A172 (cell line): ENCODE measurements at regions not wholly inside any gene's neighbourhood (a gene's known extent, or its start where the extent isn't known, plus 50 kb on each side); places are given as distances from the start of the nearest gene placed in this dataset.

Source experiments
- DNase-seq: peaks from one replicate; pipeline ENCODE4 v3.0.0-alpha.2; 2015; ENCODE audit warnings: low spot score

DNA sequence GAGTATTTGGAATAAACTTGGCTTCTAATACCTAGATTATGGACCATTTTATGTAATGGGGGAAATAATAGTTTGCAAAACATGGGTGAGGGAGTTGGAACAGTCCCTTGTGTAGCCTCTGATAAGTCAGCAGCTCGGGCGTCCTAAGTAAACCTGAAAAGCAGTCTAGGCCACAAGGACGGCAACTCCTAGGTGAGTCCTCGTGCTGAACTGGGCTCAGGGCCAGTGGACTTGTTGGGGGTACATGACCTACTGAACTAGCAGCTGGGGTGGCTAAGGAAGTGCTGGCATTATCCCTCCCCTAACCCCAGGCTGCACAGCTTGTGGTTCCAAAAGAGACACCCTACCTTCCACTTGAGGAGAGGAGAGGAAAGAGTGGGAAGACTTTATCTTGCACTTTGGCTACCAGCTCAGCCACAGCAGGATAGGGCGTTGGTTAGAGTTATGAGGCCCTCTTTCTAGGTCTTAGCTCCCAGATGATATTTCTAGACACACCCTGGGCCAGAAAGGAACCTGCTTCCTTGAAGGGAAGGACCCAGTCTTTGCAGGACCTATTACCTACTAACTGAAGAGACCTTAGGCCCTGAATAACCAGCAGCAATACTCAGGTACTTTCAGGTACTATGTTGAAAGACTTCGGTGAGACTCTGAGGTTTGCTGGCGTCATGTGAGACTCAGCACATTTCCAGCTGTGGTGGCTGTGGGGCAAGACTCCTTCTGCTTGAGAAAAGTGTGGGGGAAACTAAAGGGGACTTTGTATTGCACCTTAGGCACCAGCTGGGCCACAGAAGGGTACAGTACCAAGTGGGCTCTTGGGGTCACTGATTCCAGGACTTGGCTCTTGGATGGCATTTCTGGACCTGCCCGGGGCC, 71.0 kb downstream of the AQP4 start:
- no peak for DNase-seq

DNA sequence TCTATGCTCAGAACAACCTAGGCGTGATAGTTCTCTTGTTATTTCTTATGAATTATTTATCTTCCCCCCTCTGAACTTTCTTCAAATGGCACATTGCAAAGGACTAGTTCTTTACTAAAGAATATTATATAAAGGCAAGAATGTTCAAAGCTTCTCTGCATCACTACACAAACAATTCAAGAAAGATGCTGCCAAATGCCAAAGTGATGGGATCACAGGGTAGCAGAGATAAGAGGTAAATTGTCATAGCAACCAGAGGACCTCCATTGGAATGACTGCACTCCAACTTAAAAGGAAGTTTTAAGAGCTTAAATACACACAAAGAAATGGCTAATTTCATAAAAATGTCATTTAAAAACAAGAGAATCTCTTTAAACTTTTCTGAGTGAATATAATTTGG, 72.8 kb downstream of the AQP4 start:
- peak; percentile 13 for DNase-seq

DNA sequence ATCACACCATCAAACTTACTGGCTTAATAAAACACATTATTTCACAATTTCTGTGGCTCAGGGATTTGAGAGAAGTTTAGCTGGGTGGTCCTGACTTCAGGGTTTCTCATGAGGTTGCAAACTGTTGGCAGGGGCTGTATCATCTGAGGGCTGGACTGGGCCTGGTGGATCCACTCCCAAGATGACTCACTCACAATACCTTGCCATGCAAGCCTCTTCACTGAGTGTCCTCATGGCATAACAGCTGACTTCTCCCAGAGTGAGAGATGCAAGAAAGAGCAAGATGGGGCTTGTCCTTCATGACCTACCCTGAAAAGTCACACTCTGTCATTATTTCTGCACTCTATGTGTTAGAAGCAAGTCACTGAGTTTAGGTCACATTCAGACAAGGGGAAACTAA, 73.8 kb downstream of the AQP4 start:
- no peak for DNase-seq

DNA sequence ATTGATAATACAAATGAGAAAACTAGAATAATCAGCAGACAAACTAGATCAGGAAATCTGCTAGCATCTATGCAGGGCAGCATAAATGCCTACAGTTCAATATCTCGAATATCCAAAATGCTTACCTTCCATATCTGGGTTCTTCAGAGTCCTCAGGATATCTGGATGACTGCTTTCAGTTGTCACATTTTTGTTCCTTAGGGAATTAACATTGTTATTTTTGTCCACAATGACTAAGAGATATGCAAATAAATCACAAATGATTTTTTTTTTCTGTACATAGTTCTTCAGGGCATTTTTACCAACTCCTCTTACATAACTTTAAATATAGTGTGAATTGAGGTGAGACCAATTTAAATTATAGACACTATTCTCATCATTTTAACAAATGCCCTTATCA, 80.9 kb downstream of the AQP4 start:
- DNase-seq = no peak

DNA sequence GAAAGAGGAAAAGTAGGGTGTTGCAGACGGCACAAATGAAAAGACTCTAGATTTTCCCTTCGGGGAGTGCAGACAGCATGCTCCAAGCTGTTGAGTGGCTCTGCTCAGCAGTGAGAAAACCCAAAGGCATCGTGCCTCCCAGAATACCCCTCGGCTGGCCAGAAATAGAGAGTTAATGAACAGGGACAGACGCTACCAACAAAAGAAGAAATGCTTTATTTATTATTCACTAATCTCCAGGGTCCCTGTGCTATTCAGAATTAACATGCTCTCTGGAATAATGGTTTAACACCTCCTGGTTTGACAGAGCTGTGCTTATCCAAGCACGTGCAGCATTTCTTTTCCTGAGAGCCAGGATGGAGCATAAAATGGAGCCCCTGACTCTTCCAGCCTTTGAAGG, 82.3 kb downstream of the AQP4 start:
- DNase-seq = no peak

DNA sequence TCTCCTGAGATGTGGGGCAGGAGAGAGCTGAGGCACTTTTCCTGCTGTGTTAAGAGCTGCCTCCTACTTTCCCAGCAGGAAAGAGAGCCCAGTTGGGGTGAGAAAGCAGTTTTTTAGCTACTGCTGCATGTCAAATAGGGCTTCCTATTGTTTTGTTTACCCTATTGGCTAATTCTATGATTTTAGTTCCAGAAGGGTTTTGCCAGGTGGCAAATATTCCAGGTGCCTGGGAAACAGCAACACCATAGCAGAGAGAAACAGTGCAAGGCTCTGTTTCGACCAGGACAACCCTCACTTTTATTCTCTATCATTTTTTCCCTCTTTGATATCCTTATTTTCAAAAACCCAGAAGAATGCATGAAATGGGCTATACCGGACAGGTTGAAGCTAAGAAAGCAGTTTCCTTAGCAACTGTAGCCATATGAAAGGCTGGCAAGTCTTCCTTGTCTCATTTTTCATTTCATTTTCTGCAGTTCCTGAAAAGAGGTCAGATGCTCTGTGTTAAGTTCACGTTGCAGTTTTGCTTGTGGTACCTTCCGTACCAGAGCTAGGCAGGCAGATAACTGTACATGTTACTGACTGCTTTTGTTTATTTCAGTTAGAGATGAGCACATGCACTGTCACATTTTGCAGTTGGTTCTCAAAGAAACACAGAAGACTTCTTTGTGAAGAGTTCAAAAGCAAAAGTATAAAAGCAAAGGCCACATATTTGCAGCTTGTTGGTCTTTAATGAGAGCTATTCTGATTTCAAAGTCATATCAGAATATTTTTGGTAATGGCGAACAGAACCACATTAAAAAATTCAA, 84.8 kb downstream of the AQP4 start:
- no peak for DNase-seq

DNA sequence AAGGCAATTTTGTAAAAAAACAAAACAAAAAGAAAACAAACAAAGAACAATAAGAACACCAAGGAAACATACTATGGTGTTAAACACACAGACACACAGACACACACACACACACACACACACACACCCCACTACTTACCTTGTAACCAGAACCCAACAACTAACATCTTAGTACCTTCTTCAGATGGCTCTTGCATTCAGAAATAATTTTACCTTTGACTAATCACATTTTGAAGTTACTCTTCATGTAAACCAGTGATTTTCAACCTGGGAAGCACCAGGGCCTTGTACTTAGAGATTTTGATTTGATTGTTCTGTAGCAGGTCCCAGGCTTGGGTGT, 87.5 kb downstream of the AQP4 start:
- no peak for DNase-seq

DNA sequence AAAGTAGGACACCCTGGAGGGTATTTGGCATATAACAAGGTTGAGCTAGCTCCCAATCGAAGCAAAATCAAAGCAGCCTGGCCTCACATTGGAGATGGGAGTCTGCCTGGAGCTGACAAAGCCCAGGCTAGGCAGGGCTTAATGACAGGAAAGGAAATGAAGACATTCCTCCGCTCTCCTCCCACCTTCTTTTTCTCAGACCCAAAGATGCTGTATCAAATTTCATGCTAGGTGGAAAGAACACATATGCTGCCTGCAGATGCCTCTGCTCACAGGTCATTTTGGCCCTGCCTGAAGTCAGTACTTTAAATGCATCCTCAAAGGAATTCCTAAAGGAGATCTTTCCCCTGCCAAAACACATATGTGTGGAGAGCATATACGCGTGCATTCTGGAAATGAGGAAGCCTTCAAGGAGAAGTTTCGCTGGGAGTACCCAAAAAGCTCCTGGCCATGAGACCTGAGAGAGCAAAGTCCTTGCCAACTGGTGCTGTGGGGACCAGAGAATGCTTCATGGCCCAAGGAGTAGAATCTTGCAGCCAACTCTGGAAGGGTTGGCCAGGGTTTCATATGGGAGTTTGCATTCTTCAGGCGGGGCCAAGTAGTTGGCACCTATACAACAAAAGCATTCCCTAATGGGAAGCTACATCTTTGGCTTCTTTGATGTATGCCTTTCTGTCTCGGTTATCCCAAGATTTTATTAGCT, 88.0 kb downstream of the AQP4 start:
- DNase-seq = no peak

DNA sequence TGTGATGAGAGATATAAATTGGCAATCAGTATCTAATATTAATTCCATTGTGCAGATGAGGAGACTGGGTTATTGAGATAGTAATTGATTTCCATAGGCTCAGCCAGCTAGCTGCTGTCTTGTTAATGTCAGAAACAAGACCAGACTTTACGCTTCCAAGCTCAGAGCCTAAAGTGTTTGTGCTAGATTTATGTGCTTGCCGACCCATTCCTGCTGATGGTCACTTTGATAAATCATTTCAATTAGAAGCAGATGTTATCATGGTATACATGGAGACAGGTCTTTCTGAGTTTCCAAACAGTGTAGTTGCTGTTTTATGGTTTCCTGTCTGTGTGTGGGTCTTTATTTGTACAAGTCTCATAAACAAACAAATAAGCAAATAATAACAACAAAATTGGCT, 92.8 kb downstream of the AQP4 start:
- no peak for DNase-seq

DNA sequence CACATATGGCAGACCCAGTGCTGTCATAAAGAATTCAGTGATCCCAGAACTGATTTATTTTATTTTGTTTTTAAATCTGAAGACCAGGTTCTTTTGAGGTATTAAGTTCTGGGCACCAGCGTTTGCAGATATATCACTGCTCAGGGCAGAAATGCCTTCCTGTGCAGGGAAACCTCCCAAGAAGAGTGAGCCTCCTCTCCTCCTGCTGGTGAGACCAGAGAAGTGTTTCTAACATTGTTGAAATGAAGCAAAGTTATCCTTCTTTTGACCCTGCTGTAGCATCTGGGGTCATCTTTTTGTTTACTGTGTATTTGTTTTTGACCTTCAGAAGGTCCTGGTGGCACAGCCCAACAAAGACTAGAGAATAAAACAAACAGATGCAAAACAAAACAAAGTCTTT, 94.0 kb downstream of the AQP4 start:
- no peak for DNase-seq

DNA sequence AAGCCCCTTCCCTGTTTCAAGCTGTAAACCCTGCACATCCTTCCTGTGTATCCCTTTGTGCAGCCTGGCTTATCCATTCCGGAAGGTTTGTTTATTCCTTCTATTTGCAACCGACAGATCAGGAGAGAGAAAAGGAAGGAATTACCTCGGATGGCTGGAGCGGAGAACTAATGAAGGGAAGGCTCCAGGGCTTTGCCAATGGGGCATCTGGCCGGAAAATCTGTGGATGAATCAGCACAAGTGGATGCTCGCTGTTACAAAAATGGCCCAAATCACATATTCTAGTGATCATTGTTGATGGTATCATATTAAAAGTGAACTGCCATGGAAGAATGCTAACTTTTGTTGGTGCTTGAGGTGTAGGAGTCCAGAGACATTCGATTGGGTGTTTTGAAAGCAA, 97.1 kb downstream of the AQP4 start:
- DNase-seq = no peak

DNA sequence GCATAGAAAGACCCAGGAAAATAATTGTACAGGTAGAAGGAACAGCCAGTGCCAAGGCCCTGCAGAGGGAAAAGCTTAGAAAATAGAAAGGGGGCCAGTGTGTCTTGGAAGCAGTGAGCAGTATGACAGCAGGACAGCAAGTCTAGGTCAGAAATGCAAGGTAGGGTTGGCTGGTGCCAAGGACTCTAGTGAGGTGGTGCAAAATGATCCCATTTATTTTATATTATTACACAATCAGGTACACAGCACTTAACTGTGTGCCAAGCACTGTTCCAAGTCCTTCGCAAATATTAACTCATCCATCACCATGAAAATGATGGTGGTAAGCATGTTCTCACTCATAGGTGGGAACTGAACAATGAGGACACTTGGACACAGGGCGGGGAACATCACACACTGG, 100.0 kb downstream of the AQP4 start:
- DNase-seq = no peak

DNA sequence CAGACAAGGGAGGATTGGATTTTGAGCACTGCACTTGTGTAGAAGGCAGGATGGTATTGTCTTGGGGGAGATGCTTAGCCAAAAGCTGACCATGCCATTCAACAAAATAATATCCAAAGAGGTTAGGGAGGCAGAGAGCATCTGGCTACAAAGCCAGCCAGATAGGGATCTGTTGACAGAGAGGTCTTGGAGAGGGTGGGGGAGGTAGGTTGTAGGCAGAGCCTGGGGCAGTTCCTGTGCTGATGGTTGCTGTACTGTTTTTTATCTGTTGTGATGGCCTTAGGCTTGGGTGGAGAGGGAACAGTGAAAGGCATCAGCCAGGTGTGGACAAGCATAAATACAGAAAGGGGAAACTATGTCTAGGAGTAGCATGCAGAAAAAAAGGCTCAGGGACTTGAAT, 100.9 kb downstream of the AQP4 start:
- no peak for DNase-seq

DNA sequence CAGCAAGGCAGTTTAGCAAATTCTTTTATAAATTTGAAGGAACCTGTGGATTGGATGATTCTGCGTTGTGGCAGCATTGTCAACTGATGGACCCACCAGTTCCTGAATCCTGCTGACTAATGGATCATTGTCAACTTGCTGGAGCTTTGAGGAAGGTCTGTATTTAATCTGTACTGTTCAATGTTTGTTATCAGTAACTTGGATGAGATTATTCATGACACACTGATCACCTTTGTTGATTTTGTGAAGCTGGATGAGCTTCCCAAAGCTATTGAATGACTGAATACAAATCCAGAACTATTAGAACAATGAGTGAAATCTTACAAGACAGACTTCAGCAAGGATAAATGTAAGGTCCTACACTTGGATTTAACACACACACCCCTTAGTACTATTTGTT, 101.3 kb downstream of the AQP4 start:
- no peak for DNase-seq

DNA sequence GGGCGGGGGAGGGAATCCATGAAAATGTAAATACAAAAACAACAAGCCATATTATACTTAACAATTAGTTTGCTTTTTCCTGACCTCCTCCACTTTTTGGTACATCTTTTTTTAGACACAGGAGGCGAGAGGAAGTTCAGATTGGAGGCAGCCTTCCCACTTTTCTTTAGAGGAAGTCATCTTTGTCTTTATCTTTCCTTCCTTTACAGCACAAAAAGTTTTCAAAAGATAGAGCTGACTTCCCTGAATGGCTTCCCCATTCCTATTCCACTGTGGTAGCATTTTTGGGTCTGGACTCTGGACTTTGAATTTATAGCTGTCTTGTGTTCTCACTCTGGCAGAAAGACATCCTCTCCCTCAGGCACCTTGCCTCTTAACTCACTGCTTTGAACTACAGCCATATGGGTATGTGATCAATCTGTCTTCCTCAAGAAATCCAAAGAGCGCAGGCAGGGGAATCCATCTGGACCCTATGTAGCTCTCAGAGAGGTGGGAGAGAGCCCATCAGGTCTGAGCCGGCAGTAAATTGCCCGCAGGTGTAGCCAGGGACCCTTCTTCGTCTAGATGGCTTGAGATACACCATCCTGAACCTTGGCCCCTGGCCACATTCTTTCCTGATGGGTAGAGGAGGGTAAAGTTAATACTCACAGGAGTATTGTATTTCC, 101.9 kb downstream of the AQP4 start:
- DNase-seq = no peak

DNA sequence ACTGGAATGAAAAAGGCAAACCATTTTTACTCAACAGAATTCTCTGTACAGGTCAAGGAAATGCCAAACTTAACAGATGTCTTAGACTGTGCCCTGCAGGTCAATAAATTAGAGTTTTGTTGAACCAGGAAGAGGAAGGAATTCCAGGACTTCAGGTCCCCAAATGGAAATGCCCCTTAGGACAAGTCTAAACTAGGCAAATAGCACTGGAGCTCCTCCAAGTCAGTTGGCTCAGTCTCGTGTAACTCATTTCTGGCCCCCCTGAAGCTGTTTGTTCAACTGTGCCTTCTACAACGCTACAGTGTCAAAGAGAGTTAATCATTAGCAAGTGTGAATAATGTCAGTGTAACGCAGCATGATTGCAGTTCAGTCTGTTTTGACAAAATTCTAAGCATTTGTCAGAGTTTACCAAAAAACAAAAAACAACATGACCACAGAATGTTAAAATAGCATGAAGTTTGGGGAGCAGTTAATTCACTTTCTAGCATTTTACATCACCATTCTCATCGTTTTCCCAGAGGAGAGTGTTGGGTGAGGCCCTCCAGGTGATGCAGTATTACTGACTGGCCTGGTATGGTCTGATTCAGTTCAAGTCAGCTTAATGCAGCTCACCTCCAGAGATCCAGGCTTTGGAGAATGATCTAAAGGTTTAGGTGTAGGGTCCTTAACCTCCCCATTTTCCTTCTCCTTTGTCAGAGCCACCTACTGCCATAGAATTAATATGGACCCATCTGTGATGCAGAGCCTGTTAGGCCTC, 108.1 kb downstream of the AQP4 start:
- no peak for DNase-seq

DNA sequence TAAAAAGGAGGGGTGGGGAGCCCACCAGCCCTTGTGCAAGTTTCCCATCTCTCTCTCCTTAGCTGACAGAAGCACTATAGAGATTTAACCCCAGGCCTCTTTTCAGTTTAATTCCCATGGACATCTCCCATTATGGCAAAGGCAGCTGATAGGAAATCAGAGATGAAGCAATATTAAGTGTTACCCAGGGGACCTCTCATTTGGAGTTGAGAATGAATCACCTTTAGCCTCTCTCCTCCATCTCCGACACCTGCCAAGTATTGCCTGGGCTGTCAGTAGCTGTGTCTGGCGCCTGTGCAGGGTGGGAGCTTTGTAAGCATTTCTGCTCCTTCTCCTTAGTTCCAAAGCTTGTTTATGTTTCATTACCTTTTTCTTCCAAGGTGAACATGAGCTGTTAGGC, 109.0 kb downstream of the AQP4 start:
- DNase-seq = no peak

DNA sequence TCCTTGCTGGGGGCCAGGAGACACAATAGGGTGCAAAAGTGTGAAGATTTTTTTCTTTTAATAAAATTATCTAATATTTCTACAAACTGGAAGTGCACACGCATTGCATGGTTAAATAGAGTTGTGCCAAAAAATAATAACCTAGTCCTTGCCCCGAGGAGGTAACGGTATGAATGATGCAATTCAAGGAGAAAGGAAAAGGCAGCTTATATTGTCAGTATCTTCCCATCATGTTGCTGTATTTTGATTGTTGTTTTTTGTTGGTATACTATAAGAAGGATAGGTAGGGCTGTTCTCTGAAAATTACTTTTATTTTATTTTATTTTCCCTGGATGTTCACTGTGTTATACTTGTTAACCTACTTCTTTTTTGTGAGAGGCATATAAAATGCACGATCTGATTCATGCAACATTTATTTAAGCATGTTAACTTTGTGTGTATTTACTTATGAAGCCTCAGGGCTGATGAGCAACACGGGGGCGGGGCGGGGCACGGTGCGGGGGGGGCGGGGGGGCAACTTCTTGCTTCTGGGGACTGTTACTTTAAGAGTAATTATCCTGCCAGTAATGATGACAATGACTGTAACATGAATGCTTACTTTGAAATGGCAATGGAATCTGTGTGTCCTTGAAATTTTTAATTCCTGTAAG, 118.6 kb downstream of the AQP4 start:
- DNase-seq = no peak

DNA sequence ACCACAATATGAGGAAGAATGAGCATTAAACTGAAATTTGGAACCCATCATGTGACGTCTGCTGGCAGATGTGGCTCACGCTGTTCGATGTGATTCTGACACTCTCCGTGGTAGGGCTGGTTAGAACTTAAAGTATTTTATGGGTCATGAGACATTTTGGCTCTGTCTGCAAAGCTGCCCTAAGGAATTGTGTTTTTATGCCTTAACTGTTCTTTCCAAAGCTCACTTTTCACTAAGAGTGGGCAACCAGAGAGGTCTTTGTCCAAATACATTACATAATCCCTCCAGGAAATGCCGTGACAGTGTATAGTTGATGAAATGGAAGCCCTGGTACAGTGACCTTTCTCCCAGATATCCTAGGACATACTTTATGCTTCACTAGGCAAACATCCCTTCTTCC, 119.1 kb downstream of the AQP4 start:
- DNase-seq = no peak

DNA sequence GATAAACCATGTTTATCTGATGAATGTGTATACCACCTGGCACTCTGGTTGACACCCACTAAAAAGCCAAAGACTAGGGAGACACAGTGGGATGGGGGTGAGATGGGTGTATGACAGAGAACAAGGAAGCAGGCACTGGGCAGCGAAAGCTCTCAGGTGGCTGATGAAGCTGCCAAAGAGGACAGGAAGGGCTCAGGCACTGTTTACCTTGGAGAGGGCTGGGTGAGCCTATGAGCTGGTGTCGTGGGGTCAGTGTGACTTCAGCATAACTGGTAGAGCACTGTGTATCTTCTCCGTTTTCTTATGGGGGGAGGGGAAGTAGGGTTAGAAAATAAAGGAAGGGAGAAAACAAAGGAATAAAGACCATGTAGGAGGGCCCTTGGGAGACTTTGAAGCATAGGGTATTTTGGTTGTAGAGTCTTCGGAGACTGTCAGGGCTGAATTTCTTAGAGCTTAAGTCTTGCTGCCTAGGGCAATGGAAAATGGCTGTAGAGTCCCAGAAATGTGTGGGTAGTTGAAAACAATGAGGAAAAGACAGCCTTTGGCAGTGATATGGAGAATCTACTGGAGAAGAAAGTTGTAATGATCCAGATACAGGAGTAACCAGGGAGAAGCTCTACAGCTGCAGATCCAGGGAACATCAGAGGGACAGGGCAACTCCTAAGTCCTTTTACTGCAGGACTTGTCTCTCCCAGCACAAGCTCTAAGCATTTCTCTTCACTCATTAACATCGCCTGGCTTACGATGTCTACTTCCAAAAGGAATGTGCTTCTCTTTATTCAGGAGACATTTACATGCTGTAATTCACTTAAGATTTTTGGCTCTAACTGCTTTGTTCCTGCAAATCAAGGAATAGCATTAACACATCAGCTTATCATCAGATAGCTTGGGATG, 120.0 kb downstream of the AQP4 start:
- DNase-seq = no peak
